ENCODE measurements at regions not wholly inside any gene's neighbourhood (a gene's known extent, or its start where the extent isn't known, plus 50 kb on each side); places are given as distances from the start of the nearest gene placed in this dataset.

DNA sequence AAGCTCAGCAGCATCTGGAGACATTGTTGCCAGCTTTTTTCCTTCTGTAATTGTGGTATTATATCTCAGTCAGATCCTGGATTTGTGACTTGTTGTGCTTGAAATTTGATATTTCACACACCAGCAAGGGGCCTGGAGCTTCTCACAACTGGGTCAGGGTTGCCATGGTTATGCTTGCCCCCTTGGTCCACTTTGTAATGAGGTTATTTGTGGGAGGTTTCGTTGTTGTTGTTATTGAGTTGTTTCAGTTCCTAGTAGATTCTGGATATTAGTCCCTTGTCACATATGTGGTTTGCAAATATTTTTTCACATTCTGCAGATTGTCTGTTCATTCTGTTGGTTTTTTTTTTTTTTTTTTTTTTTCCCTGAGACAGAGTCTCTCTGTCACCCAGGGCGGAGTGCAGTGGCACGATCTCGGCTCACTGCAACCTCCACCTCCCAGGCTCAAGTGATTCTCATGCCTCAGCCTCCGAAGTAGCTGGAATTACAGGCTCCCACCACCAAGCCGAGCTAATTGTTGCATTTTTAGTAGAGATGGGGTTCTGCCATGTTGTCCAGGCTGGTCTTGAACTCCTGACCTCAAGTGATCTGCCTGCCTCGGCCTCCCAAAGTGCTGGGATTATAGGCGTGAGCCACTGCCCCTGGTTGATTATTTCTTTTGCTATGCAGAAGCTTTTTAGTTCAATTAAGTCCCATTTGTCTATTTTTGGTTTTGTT, 80.6 kb upstream of the ETV6 start:
- DNase-seq = no peak

DNA sequence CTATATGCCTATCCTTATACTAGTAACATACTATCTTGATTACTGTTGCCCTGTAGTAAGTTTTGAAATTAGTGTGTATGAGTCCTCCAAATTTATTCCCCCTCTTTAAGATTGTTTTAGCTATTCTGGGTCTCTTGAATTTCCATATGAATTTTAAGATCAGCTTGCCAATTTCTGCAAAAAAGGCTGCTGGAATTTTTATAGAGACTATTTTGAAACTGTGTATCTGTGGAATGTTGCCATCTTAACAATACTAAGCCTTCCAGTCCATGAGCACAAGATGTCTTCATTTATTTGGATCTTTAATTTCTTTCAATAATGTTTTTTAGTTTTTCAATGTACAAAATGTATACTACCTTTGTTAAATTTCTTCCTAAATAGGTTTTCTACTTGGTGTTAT, 79.8 kb upstream of the ETV6 start:
- no peak for DNase-seq

DNA sequence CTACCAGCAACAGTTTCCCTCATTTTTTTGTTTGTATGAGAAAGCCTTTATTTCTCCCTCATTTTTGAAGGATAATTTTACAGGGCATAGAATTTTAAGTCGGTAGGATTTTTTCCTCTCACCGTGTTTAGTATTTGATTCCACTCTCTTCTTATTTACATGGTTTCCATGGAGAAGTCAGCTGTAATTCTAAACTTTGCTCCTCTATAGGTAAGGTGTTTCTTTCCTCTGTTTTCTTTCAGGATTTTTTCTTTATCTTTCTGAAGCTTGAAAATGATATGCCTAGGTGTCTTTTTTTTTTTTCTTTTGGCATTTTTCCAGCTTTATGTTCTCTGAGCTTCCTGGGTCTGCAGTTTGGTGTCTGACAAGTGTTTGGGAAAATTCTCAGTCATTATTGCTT, 75.6 kb upstream of the ETV6 start:
- DNase-seq = no peak

DNA sequence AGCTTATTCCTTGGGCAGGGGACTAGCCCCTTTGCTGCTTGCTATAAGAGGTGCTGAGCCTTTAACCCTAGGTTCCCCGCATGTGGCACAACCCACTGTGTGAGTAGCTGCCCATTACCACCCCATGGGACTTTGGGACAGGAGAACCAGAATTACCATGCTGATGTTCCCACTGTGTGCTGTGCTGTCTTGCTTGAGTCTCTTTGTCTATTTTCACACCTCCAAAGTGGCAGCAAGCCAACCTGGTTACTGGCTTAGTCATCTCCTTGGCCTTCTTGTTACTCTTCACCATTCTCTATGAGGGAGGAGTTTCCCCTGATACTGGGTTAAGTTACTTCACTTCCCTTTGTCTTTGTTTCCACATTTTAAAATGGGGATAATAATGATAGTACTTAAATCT, 73.4 kb upstream of the ETV6 start:
- DNase-seq = no peak

DNA sequence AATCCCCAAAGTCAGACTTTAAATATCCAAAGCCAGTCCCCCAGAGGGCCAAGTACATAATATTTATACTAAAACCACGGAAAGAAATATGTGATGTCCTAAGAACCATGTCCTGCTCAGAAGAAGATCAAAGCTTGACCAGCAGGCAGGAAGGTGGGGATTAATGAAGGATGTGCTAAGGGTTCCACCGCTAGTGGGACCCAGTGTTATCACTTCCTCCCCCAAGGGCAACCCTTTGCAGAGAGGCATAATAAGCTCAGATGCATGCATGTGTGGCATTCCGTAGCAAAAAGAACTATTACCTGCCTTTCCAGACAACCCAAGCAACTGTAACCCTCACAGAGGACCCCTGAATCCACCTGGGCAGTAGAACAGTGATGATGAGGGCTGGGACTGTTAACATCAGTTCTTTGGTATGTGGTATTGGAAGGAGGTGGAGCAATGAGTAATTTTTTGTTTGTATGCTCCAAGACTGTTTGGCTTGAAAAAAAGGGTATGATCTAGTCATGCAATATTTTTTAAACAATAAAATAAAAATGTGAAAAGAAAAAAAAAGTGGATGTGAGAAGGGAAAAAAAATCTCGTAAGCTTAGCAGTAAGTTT, 71.7 kb upstream of the ETV6 start:
- no peak for DNase-seq

DNA sequence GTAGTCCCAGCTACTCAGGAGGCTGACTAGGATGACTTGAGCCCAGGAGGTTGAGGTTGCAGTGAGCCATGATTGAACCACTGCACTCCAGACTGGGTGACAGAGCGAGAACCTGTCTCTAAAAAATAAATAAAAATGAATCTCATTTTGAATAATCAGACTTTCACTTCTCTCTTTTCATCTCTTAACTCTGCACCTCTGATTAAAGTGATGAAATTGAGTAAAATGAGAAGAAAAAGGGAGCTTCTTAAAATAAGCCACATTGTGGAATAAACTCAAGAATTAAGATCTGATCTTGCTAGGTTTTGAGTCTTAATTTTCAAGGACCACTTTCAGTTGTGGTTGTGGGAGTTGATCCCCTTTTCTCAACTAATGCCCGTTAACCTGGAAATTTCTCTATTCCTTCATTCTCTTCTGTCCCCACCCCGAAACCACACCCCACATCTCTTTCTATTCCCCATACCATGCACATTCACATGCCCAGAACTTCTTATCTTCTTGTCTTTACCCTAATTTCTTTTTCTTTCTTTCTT, 70.9 kb upstream of the ETV6 start:
- DNase-seq = no peak

DNA sequence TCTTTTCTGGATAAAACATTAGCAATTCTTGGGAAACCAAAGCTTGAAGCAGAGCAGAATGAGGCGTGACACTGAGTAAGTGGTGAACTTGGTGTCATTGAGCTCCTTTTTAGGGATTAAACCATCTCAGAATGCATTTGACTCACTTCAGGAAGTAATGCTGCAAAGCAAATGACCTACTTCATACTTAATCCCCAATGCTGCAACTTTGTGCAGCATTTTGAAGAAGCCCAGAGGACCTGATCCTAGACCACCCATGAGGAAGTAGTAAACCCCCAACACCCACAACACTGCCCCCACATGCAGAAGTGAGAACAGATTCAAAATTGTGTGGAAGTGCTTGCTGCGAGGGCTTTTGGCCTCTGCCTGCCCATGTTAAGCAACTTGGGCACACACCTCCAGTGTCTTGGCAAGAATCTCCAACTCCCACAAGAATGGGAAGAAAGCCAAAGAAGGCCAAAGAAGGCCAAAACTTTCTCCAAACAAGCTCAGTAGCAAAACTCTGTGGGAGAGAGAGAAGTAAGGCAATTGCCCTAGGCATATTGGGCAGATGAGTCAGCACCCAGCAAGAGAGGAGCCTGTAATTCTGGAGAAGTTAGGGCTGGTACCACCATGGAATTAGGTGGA, 69.2 kb upstream of the ETV6 start:
- no peak for DNase-seq

DNA sequence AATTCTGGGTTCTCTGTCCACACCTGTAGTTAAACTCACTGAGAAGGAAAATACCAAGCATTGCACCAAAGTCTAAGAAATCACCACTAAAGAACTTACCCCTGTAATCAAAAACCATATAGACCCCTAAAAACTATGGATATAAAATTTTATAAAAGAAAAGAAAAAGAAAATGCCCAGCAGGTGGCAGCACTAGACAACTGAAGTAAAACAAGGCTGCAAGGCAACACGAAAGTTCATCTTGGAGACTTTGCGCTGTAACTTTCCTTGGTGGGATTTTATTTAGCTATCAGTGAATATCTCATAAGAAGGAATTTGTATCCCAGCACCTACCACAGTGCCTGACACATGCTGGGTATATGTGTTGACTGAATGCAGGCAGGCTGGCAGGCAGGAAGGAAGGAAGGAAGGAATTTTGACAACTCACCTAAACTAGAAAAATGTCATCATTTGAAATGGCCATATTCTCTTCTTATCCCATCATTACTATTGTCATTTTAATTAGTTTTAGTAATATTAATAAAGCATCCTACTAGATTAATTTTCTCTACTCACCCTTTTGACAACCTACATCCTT, 68.2 kb upstream of the ETV6 start:
- peak; percentile 76 for DNase-seq

DNA sequence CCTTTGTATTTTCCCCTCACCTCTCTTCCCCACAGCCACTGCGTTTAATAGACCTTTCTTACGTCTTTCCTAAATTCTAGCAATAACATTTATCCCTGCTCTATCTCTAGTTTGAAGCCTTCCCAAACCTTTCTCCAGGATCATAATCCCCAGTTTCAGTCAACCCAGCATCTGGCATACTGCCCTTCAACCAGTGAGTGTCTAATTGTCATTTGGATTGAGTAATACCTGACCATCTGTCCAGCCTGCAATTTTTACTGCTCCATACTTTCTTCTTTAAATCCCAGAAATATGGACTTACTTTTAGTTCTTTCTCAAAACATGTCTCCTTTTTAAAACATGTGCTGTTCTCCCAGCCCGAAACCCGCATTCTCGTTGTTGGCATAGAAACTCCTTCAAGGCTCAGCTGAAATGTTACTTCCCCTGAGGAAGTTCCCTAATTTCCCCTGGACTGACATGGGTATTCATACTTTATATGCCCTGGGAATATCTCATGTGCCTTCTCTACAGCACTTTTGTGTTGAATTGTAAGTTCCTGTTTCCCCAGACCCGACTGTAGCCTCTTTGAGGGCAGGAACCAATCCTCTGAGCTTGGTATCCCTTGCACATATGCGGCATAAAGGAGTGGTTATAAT, 65.1 kb upstream of the ETV6 start:
- no peak for DNase-seq

DNA sequence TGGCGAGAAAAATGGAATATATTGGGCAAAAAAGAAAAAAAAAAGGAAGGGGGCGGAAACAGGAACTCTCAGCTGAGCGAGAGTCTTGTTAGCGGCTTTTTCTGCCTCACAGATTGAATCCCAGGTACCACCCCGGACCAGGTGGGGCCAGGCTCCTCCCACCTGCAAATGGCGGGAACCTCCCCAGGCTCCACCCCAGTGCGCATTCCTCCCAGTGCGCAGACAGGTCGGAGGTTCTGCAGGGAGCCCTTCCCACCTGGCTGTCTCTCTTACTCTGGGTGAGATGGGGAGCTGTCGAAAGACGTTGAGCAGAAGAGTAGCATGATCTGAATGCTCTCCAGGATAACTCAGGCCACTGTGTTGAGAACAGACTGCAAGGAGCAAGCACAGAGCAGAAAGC, 57.0 kb upstream of the ETV6 start:
- no peak for DNase-seq

DNA sequence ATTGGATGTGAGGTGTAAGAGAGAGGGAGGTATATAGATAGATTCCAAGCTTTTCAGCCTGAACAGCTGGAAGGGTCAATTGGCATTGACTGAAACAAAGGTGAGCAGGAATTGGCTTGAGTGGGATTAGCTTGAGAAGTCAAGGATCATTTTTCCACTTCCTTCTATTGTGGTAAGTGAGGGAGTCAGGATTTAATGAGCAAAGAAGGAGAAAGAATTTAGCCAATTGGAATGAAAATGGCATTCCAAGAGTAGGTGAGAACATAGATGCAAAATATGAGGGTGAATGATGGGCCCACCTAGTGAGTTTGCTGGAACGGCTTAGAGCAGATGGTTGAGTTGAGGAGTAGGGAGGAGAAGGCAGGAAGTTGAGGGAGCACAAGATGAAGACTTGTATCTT, 56.5 kb upstream of the ETV6 start:
- no peak for DNase-seq

DNA sequence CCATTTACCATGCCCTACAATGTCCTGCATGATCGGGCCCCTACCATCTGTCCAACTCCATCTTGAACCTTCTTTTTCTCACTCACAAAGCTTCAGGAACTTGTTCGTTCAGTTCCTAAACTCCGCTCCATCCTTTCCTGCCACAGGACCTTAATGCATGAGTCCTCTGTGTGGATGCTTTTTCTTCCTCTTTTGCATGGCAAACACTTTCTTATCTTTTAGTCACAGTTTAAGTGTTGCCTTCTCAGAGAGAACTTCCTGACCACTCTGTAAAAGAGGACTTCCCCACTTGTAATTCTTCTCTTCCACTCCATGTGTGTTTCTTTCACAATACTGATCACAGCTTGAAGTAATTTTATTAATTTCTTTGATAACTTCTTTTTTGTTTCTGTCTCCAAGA, 54.4 kb upstream of the ETV6 start:
- no peak for DNase-seq

DNA sequence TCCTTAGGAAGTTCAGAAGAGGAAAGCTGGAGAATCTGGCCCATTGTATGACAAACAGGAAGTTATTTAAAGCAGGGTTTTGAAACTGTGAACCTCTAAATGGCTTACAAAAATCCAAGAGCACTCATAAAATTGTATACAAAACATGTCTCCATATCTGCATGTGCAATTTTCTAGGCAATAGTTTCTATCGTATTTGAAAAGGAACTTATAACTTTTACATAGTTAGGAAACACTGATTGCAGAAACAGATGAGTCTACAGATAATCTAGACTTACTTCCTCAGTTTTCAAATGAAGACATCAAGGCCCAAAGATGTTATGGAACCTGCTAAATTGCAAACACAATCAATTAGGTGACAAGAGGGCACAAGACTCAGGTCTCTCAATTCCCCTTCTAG, 53.3 kb upstream of the ETV6 start:
- DNase-seq = no peak

DNA sequence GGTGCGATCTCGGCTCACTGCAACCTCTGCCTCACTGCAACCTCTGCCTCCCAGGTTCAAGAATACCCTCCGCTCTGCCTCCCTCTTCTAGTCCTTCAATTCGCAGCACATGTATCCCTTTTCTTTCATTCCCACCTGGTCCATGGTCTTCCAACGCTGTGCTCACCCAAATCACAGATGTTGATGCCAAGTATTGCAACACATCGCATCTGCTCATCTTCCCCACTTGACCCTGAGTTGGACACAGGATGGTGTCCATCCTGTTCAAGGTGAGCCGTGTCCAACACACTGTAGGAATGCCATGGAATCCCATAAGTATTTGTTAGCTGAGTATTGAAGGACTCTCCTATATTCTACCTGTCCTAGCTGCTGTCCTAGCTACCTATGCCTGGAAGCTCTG, 50.6 kb upstream of the ETV6 start:
- DNase-seq = no peak

Measured in CD4-positive, alpha-beta T cell treated with Interleukin-12 subunit alpha and Interleukin-12 subunit beta, for 1 hour (primary cell).